Stimulated activated CD8-positive, alpha-beta memory T cell treated with anti-CD3 and anti-CD28 coated beads, Interleukin-7, amount 100 ng/mL, for 1 hour (primary cell): ENCODE measurements at regions not wholly inside any gene's neighbourhood (a gene's known extent, or its start where the extent isn't known, plus 50 kb on each side); places are given as distances from the start of the nearest gene placed in this dataset.
"Not testable (repeated sequence)": the region's sequence is repeated elsewhere in the genome, so short reads cannot be mapped to it uniquely, and the experiment has no call there.

Experiments used
- DNase-seq, 2 donors: peaks; one replicate each; pipeline ENCODE4 v3.0.0-alpha.2; 2020; ENCODE audit warnings: low read depth in 2 of 2

GRCh38 chr4:17436047-17436749, 75.7 kb downstream of the QDPR start:
- DNase-seq: not testable (repeated sequence)

GRCh38 chr4:17433827-17434226, 78.1 kb downstream of the QDPR start:
- no peak for DNase-seq

GRCh38 chr4:17427991-17428390, 83.9 kb downstream of the QDPR start:
- no peak for DNase-seq

GRCh38 chr4:17426222-17426621, 85.7 kb downstream of the QDPR start:
- no peak for DNase-seq

- DNase-seq: no peak
Observed at GRCh38 chr4:17418010-17418409, 93.9 kb downstream of the QDPR start.

- no peak for DNase-seq
Observed at GRCh38 chr4:17414392-17414791, 97.5 kb downstream of the QDPR start.

GRCh38 chr4:17400686-17401085, 111.2 kb downstream of the QDPR start:
- no peak for DNase-seq

- DNase-seq: no peak
Observed at GRCh38 chr4:17398805-17399204, 113.1 kb downstream of the QDPR start.

- DNase-seq: no peak
Observed at GRCh38 chr4:17398035-17398434, 113.9 kb downstream of the QDPR start.

GRCh38 chr4:17397611-17398010, 114.3 kb downstream of the QDPR start:
- no peak for DNase-seq

- no peak for DNase-seq
Observed at GRCh38 chr4:17385403-17385802, 126.5 kb downstream of the QDPR start.

GRCh38 chr4:17380347-17380746, 131.5 kb downstream of the QDPR start:
- no peak for DNase-seq

- no peak for DNase-seq
Observed at GRCh38 chr4:17376205-17376604, 135.7 kb downstream of the QDPR start.

- no peak for DNase-seq
Observed at GRCh38 chr4:17373666-17374065, 138.2 kb downstream of the QDPR start.

- no peak for DNase-seq
Observed at GRCh38 chr4:17370818-17371217, 141.1 kb downstream of the QDPR start.

- no peak for DNase-seq
Observed at GRCh38 chr4:17368408-17368807, 143.5 kb downstream of the QDPR start.

GRCh38 chr4:17367201-17367600, 144.7 kb downstream of the QDPR start:
- DNase-seq: no peak

GRCh38 chr4:17366496-17366895, 145.4 kb downstream of the QDPR start:
- no peak for DNase-seq

- DNase-seq: no peak
Observed at GRCh38 chr4:17362430-17362829, 149.5 kb downstream of the QDPR start.

- DNase-seq: no peak
Observed at GRCh38 chr4:17358241-17358640, 153.6 kb downstream of the QDPR start.

- no peak for DNase-seq
Observed at GRCh38 chr4:17356926-17357325, 155.0 kb downstream of the QDPR start.

GRCh38 chr4:17352357-17352756, 159.5 kb downstream of the QDPR start:
- DNase-seq: no peak

- DNase-seq: no peak
Observed at GRCh38 chr4:17347445-17347844, 164.4 kb downstream of the QDPR start.

- DNase-seq: no peak
Observed at GRCh38 chr4:17339376-17339775, 172.5 kb downstream of the QDPR start.
